ENCODE measurements at regions not wholly inside any gene's neighbourhood (a gene's known extent, or its start where the extent isn't known, plus 50 kb on each side); places are given as distances from the start of the nearest gene placed in this dataset.

DNA sequence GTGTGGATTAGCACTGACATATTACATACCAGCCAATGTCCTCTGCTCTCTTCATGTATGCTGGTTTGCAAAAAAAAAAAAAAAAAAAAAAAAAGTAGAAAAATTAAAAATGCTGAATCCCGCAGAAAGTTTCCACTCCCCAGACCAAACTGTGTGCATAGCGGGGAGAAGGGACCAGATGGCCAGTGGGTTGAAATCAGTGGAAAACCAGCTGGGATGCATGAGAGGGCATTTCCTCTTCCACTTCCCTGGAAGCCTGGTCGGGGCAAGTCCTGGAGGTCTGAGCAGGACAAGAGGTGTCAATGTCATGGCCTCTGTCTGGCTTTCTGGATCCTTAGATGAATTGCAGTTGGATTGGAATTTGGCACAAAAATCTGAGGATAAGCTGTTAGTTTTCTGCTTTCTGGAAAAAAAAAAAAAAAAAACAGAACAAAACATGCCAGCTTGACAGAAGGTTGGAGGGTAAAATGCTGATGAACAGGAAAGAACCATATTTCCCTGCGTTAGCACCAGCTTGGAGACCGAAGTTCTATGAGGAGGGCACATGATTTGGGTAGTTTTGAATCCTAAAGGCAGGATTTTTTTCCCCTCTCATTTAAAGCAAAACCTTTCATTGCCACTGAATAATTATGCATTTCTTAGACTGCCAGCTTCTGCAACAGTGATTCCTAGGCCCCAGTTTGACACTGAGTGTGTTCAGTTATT, 941.5 kb upstream of the EEF2KMT start:
- TF ChIP-seq POLR2A (IDR thresholded peaks at IDR 0.05; ENCODE audit: extremely low read depth, insufficient read length) (no peak), MYC (IDR thresholded peaks at IDR 0.05; ENCODE audit: low read depth, low read length) (no peak)
- TF ChIP-seq, protein P1, sequence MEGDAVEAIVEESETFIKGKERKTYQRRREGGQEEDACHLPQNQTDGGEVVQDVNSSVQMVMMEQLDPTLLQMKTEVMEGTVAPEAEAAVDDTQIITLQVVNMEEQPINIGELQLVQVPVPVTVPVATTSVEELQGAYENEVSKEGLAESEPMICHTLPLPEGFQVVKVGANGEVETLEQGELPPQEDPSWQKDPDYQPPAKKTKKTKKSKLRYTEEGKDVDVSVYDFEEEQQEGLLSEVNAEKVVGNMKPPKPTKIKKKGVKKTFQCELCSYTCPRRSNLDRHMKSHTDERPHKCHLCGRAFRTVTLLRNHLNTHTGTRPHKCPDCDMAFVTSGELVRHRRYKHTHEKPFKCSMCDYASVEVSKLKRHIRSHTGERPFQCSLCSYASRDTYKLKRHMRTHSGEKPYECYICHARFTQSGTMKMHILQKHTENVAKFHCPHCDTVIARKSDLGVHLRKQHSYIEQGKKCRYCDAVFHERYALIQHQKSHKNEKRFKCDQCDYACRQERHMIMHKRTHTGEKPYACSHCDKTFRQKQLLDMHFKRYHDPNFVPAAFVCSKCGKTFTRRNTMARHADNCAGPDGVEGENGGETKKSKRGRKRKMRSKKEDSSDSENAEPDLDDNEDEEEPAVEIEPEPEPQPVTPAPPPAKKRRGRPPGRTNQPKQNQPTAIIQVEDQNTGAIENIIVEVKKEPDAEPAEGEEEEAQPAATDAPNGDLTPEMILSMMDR (IDR thresholded peaks at IDR 0.05; ENCODE audit: low read depth, low read length): no peak
- TF ChIP-seq, protein P2, sequence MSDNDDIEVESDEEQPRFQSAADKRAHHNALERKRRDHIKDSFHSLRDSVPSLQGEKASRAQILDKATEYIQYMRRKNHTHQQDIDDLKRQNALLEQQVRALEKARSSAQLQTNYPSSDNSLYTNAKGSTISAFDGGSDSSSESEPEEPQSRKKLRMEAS (IDR thresholded peaks at IDR 0.05; ENCODE audit: low read depth, low read length): no peak
- no peak for DNase-seq (ENCODE audit: low read depth)
- H3K4me3 ChIP-seq (ENCODE audit: low read depth, low read length): no peak overlapping the region

- H3K4me3 ChIP-seq (ENCODE audit: low read depth, low read length): no peak overlapping the region
- DNase-seq (ENCODE audit: low read depth): no peak
- TF ChIP-seq MYC (IDR thresholded peaks at IDR 0.05; ENCODE audit: low read depth, low read length) (no peak), POLR2A (IDR thresholded peaks at IDR 0.05; ENCODE audit: extremely low read depth, insufficient read length) (no peak)
- TF ChIP-seq, protein P1 (IDR thresholded peaks at IDR 0.05; ENCODE audit: low read depth, low read length): no peak
- TF ChIP-seq, protein P2 (IDR thresholded peaks at IDR 0.05; ENCODE audit: low read depth, low read length): no peak
Observed at GRCh38 chr16:6035161-6035560, 937.6 kb upstream of the EEF2KMT start.

- TF ChIP-seq, protein P2 (IDR thresholded peaks at IDR 0.05; ENCODE audit: low read depth, low read length): no peak
- TF ChIP-seq, protein P1 (IDR thresholded peaks at IDR 0.05; ENCODE audit: low read depth, low read length): no peak
- TF ChIP-seq POLR2A (IDR thresholded peaks at IDR 0.05; ENCODE audit: extremely low read depth, insufficient read length) (no peak), MYC (IDR thresholded peaks at IDR 0.05; ENCODE audit: low read depth, low read length) (no peak)
- no peak for DNase-seq (ENCODE audit: low read depth)
- no peak overlapping the region for H3K4me3 ChIP-seq (ENCODE audit: low read depth, low read length)
Observed at GRCh38 chr16:6034511-6034910, 936.9 kb upstream of the EEF2KMT start.

DNA sequence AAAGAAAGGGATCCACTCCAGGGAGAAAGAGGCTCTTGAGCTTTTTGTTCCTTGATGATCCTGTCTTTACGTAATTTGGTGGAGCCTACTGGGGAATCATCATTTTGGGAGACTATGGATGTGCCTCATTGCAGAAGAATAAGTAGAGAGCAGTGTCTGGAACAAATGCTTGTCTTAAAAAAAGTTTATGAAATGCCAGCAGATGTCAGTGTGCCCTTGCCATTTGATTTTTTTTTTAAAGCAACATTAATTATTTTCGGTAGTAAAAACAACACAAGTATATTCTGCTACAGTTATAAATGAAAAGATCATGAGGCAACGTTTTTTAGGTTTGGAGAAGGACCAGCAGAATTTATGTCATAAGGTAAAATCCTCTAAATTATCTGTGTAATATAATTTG, 934.8 kb upstream of the EEF2KMT start:
- no peak for DNase-seq (ENCODE audit: low read depth)
- TF ChIP-seq MYC (IDR thresholded peaks at IDR 0.05; ENCODE audit: low read depth, low read length): no peak
- TF ChIP-seq, protein P1 (IDR thresholded peaks at IDR 0.05; ENCODE audit: low read depth, low read length): no peak
- TF ChIP-seq, protein P2 (IDR thresholded peaks at IDR 0.05; ENCODE audit: low read depth, low read length): no peak
- no peak for TF ChIP-seq POLR2A (IDR thresholded peaks at IDR 0.05; ENCODE audit: extremely low read depth, insufficient read length)
- H3K4me3 ChIP-seq (ENCODE audit: low read depth, low read length): no peak overlapping the region

- DNase-seq (ENCODE audit: low read depth): no peak
- TF ChIP-seq, protein P1 (IDR thresholded peaks at IDR 0.05; ENCODE audit: low read depth, low read length): no peak
- TF ChIP-seq MYC (IDR thresholded peaks at IDR 0.05; ENCODE audit: low read depth, low read length) (no peak), POLR2A (IDR thresholded peaks at IDR 0.05; ENCODE audit: extremely low read depth, insufficient read length) (no peak)
- TF ChIP-seq, protein P2 (IDR thresholded peaks at IDR 0.05; ENCODE audit: low read depth, low read length): no peak
Observed at GRCh38 chr16:6031567-6031966, 934.0 kb upstream of the EEF2KMT start.

More at GRCh38 chr16:6031567-6031966, 934.0 kb upstream of the EEF2KMT start:
- no peak overlapping the region for H3K4me3 ChIP-seq (ENCODE audit: low read depth, low read length)
